GM21390 (cell line): ENCODE measurements at regions not wholly inside any gene's neighbourhood (a gene's known extent, or its start where the extent isn't known, plus 50 kb on each side); places are given as distances from the start of the nearest gene placed in this dataset.

Experiments
- ATAC-seq: cut with Tn5 transposase; IDR thresholded peaks from one replicate; pipeline ENCODE4 v1.9.1; 2021; ENCODE audit not compliant: unreplicated experiment

DNA sequence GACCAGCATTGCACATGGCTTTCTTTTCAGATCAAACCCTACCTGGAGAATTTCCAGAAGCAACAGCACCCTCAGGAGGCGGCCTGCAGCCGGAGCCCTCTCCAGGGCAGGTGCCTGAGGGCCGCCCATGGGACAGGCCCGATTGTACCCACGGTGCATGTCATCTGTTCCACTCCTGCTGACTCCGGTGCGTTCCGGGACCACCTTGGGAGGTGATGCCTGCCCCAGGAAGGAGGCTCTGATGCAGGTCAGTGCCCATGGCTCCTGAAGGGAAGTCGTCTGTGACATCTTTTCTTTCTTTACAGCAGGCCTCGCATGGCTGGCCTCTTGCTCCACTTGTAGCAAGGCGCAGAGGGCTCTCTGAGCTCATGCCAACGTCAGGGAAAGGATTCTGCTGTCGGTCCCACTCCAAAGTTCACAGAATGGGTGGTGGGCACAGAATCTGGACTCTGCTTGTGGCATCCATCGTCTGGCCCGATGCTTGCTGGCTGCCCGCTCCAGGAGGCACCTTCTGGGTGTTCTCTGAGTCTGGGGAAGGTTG, 160.7 kb upstream of the RTL1 start:
- no peak for ATAC-seq

DNA sequence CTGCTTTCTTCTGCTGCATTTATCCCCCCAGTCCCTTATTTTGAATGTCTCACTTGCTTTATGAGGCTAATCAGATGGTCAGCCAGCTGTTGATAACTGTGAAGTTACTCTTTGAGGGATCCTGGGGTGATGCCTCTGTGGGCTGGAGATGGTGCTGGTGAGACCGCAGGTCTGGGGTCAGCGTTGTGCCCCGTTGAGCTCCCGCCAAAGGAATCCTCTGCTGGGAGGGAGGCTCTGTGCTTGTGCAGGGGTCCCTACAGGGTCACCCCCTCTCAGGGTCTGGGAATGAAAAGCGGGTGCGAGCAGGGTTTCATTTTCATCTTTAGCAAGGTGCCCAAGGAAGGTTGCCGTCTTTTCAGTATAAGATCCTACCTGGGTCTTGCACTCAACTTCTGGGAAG, 161.2 kb upstream of the RTL1 start:
- no peak for ATAC-seq

DNA sequence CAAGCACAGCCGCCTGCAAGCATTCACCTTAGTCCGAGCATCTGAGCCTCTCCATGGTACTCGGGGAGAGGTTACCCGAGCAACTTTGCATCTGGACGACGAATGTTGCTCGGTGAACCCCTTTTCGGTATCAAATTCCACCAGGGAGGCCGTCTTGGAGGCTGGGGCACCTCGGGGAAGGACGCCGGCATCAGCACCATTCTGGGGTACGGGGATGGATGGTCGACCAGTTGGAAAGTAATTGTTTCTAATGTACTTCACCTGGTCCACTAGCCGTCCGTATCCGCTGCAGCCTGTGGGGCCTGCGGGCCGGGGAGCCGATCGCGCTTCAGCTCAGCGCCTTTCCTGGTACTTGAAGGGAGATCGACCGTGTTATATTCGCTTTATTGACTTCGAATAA, 161.7 kb upstream of the RTL1 start:
- no peak for ATAC-seq

DNA sequence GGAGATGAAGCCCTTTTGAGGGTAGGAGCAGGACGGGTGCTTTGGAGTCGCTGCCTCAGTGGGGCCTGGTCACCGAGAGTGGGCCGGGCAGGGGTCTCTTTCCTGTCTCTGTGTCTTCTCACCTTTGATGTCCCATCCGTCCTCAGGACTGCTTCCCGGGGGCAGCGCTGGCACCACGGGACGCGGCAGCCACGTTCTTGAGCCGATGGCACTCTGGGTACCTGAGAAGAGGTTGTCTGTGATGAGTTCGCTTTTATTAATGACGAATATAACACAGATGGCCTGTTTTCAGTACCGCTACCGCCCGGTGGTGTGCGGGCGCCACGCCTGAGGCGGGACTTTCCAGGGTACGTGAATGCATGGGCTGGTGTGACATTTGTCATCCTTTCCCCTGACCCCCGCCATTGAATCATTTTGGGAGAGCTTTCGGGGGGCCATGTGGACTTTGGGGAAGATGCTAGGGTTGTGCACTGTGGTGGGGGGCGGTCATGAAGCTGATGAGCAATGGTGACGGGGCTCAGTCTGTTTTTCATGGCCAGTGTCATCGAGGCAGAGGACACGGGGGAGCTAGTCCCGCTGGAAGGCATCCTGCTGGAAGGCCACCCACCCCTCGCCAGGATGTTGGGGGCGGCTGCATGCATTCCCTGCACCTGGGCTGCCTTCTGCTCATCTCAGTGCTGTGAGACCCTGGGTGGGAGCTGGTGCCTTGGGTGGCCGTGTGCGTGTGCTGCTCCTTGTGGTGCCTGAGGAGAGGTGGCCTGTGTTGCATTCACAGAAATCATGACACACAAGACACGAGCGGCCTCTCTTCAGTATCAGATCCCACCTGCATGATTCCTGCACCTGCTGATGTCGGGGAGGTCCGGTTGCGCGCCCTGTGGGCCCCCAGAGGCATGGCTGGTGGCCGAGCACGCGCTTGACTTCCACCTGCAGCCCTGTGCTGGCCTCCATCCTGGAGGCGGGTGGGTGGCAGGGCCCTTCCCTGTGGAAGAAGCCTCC, 162.5 kb upstream of the RTL1 start:
- no peak for ATAC-seq

DNA sequence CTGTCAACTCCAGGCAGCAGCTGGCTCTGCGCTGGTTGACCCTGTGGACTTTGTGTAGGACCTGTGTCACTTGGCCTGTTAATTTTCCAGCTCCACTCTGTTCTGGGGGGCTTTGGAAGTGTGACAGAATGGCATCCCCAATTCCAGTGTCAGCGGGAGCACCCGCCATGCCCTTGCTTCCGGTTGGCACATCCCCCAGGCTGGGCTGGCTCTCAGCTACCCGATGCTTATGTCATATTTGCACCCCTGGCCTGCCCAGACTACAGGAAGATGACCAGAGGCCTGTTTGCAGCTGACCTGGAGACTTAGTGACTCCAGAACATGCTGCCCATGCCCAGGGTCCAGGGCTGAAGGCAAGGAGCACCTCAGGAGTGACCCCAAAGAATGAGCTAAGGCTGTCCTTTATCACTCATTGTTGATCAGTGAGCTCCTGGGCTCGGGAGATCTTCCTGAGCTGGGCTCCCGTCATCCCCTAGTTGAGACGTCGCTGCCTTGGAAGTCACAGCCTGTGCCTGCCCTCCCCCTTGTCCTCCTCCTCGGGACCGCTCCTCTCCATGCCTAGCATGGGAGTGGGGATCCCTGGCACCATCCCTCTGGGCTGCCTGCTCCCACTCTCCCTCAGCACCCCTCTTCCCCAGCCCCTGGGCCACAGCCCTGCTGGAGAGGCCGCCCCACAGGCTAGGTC, 163.4 kb upstream of the RTL1 start:
- ATAC-seq, result no peak

DNA sequence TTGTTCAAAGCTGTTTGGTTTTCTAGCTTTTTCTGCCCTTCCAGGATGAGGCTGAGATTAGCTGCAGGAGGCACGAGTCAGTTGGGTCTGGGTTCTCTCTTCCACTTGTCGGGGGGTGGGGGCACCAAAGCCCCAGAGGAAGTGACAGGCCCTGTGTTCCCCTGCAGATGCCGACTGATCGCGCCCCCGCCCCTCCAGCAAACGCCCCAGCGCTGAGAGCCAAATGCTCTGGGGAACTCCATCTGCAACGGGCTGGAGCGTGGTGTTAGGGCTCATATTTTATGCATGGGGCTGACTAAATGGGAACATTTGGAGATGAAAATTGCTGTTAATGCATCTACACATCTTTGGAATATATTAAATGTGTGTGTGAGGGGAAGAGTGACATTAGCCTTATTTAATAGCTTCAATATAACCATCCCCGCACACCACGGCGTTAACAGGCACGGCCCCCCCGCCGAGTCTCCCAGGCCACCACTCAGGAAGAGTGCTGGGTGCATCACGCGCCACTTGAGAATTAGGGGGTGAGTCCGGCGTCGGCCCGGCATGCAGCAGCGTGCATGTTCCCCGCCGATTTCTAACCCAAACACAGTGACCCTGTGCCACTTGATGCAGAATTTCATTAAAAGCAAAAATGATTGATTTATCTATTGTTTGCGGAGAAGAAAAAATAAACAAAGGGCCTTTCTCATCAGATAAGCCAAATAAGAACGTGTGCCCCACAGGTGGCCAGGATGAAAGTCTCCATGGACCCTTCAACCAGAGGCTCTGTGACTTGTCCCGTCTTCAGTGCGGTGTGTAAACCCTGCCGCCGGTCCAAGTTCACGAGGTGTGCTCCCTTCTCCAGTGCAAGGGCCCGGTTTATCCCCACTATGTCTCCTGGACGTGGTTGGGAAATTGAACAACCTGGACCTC, 165.0 kb upstream of the RTL1 start:
- no peak for ATAC-seq

DNA sequence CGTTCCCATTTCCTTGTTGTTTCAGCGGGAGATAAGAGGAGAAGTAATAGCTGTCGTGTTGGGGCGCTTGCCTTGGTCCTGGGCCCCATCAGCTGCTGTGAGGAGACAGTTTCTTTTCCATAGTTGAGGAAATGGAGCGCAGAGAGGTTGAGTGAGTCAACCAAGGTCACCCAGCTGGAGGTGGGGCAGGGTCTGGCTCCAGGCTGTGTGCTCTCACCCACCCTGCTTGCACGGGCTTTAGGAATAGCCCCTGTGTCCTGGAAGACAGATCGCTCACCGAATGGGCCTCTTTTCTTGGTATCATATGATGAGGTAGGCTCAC, 165.7 kb upstream of the RTL1 start:
- ATAC-seq, result no peak

DNA sequence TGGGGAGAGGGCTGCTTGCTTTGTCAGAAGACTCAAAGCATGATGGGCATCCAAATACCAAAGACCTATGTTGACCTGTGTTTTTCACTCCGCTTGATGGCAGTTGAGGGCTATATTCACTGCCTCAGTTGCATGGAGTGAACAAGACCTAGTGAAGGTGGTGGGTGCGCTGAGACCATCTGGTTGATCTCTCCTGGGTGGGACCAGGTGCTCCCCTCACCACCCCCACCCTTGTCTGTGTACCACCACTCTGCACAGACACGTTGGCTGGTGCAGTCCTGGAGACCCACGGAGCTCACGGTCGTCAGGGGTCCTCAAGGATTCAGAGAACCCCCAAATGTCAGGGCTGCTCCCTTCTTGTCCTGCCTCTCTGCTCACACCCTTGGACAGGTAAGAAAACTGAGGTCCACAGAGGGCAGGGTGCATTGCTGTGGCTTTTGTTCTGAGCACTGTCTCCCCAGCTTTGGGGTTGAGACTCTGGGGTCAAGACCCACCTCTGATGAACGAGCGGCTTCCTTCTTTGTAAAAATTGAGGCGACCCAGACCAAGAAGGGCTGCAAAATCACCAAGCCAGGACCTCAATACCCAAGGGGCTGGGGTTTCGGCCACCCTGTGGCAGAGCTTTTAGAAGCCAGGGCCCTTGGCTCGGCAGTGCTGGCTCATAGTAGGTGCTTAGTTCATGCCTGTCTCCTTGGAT, 166.3 kb upstream of the RTL1 start:
- ATAC-seq, result no peak

DNA sequence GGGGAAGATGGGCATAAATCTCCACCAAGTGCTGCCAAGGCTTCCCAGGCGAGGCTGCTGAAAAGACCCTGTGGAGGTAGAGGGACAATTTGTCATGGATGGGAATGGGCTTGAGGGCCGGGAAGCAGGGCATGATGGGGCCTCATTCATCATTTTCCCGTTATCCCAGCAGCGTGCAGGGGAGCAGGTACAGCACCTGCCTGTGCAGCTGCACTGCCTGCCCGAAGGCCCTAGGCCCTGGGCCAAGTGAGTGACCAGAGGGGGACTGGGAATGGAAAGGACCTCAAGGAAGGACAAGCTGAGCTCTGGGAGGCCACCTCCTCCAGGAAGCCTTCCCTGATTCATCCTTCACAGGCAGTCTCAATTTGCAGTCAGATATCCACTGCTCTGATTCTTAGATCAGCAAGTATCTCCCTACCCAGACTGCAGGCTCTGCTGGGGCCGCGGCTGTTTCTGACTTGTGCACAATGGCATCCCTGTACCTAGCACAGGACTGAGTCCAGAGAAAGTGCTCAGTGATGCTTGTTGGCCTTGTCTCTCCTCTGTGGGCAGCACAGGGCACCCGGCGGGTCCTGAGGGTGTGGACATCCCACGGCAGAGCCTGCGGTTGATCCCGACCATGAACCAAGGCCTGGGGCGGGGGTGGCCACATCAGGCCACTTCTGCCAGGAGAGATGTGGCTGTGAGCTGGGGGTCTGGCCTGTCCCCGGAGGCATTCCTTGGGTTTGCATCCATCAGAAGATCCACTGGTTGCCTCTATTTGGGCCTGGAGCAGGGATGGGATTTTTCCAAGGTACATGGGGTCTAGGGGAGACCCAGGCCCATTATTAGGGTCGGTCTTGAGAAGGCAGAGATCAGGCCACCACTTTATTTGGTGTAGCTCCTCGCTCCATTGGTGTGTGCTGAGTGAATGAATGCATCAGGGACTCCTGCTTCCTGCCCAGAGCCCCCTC, 167.3 kb upstream of the RTL1 start:
- no peak for ATAC-seq

DNA sequence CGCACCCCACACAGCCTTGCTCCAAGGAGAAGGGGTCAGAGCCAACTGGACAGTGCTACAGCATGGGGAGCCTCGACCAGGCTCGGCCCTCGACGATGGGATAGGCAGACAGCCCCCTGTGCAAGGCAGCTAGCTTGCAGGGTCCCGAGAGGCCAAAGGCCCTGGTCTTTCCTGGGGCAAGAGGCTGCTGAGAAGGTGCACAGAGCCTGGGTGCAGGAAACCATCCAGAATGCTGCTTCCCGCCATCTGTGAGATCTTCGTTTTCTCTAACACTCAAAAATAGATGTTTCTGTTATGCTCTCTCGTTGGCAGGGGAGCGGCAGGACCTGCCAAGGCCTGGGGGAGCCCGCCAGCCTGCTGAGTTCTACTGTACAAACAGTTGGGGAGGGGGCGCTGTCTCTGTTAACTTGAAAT, 168.0 kb upstream of the RTL1 start:
- no peak for ATAC-seq

DNA sequence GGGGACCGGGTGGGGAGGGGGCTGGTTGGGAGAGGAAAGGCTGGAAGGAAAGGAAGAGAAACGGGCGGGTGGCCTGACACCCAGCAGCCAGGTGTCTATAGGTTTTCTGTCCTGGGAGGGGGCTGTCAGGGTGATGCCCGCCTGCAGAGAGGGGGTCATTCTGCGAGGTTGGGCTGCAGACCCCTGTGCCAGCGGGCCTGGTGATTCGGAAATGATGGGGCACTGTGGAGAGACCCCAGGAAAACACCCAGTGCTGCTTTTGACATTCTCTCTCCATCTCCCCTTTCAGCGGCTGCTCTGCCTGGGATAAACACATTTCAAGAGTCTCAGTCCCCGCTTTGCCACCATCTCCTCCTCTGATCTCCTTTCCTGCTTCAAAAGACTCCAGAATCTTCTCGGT, 168.5 kb upstream of the RTL1 start:
- no peak for ATAC-seq

DNA sequence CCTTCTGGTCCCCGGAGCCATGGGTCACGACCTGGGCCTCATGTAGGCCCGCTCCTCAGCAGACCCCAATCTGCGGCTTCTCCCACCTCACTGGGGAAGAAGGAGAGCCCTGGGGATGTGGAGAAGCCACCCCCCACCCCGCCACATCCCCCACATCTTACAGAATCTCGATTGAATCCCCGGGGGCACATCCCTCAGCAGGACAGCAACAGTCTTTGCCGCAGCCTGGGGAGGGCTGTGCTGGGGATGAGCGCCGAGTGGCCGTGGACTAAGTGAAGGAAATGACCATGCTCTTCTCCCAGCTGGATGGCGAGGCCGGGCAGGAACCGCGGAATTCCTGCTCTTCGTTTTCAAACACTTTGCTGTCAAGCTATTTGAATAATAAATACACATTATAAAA, 169.0 kb upstream of the RTL1 start:
- ATAC-seq, result no peak

DNA sequence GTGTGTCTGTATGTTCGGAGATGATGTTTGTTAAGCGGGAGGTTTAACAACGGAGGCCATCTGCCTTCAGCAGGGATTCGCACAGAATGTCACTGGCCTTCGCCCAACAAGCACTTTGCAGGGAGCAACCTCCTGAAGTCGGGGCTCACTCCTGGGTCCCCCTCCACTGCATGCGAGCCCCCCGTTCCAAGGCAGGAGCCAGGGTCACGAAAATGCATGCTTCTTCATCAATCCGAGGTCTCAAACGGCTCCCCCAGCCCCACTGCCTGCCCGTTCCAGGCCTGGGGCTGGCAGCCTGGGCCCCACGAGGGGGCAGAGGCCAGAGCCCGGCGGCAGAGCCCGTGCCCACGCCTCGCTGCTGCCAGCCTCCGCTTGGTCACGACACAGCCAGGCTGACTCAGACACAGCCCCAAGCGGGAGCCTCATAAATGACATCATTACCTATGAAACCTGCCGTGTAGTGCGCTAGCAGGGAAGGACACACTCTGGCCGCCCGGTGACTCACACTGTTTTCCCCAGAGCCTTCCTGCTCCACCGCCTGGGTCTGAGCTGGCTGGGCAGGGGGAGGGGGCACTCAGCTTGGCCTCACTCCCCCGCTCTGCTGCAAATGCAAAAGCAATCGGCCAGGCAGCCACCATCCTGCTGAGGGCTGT, 169.5 kb upstream of the RTL1 start:
- peak; percentile 81 for ATAC-seq

DNA sequence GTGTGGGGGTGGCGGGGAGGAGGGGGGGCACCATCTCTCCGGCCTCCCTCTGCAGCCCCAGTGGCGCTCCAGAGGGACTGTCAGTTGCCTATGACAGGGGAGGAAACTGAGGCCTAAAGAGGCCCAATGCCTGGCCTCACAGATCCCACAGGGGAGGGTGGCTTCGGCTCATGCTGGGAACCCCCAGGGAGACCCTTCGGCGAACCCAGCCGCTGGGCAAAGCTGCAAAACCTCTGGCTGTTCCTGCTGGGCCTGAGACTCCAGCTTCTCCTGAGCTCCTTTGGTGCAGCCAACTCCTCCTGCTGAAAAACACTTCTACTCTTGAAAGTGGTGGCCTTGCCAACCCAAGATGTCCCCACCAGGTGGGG, 170.1 kb upstream of the RTL1 start:
- no peak for ATAC-seq

DNA sequence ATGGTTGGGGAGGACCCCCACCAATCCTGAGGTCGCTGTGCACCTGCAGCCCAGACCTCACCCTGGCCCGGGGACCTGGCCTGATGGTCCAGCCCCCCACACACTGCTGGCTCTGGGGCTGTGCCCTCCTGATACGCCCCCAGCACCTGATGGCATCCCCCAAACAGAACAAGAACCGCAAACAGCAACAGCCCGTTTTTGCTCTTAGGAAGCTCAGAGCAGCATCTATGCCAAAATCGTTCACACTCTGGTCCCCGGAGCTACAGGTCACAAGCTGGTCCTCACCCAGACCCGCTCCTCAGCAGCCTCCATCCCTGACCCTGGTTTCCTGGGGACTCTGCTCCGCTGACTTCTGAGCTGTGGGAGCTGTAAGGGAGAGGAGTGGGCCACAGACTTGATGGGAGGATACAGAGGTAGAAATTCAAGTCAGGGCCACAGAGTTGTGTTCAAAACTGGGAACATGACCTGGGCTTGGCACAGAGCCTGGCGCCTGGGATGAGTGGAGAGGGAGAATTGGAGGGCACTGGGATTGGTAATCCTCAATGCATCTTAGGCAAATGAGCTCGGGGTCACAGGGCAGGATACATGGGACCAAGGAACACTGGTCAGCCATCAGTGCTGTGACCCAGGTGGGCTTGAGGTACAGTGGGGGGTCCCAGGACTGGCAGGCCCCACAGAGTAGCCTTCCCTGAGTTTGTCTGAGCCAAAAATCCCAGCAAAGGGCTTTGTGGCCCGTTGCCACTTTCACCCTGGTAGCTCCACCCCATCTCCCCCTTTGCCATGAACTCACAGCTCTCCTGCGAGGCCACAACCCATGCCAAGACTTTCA, 170.9 kb upstream of the RTL1 start:
- no peak for ATAC-seq

DNA sequence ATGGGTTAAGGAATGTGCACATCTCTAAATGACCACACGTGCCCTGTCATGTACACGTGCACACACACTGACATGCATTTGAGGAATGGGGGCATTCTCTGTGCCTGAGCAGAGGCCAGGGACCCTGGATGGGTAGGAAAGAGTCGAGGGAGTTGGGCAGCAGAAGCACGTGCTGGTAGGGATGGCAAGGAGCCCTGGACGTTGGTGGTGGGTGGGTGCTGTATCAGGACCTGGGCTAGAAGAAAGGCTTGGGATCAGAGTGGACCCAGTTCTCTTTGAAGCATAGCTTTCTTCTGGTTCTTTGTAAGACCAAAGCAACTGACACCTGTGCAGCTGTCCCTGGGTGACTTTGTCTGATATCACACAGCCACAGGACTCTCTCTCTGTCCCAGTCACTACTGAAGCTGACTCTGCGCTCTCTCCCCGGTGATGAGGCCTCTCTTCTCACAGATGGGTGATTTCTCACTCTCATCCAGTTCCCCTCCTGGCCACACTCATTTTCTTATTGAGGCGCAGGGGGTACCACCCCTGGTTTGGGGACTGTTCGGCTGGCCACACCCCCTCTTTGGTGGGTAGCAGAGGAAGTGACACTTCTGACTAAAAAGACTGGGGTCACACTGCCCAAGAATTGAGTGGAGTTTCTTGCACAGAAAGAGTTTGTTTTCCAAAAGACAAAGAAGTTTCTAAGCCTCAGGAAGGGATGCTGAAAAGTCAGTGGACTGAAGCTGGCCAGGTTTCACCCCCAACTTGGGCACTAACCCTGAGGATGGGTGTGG, 171.7 kb upstream of the RTL1 start:
- ATAC-seq, result peak; percentile 58

DNA sequence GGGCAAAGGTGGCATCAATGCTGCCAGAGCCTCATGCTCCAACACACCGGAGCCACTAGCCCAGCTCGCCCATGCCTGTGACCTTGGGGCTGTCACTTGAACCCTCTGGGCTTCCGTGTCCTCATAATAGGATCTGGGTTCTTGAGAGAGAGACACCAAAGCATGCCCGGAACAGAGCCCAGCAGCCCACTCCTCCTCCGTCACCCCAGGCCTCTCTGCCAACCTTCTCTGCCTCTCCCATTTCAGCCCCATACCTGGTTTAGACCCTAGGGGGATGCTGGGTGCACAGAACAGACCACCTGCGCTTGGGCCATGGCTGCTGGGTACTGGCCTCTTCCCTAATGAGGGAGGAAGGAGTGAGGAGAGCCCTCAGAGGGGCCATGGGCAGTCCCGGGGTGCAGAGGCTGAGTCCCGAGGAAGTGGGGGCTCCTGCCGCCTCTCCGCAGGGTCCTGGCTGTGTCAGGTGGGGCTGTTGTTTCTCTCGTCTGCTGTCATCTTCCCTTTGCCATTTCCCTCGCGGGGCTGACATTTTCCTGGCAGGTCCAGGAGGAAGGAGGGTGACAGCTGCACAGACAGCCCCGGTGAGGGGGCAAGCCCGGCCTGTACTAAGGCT, 172.4 kb upstream of the RTL1 start:
- ATAC-seq, result no peak
